NCI-H510A treated with DMSO at 0.1 percent for 48 hours (cell line): ENCODE measurements at regions not wholly inside any gene's neighbourhood (a gene's known extent, or its start where the extent isn't known, plus 50 kb on each side); places are given as distances from the start of the nearest gene placed in this dataset.
"Not testable (repeated sequence)": the region's sequence is repeated elsewhere in the genome, so short reads cannot be mapped to it uniquely, and the experiment has no call there.

ENCODE experiments used
- DNase-seq: peaks from one replicate; lab custom pipeline; 2025; lab: John Stamatoyannopoulos, UW

DNA sequence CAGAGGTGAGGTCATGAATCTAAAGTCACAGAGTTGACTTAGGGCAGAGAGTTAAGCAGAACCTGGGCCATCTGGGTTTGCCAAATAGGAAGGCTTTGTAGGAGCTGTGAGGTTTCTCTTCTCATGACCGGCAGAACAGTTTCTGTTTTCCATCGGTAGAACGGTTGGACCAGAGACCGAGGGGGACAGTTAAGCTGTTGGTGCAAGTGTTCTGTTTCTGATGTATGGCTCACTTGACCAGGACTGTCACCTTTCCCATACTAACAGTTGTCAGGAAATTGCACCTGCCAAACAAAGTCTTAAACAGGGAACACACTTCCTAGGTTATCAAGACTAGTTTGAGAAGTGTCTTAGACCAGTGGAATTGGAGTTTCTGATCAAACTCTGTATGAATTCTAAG lies 158.3 kb downstream of the PDCD6IP start:
- no peak for DNase-seq

DNA sequence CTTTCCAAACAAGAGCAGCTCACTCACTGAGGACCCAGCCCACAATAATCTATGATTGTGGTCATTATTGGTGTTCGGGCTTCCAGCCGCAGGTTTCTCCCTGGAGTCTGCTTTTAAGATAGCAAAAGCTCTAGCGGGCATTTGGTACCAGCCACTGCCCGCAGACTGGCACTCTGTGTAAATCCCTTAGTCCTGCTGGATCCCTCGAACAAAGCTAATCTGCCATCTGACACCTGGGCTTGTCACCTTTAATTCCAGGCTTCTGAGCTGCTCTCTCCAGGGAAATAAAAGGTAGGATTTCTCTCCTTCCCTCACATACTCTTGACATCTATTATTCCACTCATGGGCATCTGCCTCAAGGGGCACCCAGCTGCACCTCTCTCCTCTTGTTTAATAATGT lies 158.7 kb downstream of the PDCD6IP start:
- no peak for DNase-seq

DNA sequence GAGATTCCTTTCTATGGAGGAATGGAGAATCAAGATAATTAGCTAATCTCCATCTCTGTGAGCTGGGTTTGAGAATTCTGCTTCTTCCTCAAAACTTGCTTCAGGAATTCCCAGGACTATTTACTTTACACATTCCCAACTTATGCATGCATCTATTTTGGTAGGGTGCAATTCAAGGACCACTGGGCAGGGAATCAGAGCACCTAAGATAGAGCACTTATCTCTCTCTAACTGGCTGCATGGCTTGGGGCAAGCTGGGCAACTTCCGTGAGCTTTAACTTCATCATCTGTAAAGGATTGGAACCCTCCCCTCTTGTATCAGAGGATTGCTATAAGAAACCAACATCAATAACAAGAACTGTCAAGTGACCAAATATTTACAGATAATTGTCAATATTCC lies 160.2 kb downstream of the PDCD6IP start:
- DNase-seq, result no peak

DNA sequence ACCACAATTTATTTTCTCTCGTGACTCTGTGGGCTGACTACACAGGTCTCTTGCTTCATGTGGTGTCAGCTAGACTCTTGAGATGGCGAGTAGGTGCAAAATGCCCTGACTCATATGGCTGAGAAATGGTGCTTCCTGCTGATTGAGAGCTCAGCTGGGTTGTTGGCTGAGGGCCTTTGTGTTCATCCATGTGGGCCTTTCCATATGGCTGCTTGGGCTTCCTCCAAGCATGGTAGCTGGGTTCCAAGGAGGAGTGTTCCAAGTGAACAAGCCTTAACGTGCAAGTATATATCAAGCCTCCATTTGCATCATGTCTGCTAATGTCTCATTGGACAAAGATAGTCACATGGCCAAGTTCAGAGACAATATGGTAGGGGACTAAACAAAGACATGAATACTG lies 164.0 kb downstream of the PDCD6IP start:
- no peak for DNase-seq

DNA sequence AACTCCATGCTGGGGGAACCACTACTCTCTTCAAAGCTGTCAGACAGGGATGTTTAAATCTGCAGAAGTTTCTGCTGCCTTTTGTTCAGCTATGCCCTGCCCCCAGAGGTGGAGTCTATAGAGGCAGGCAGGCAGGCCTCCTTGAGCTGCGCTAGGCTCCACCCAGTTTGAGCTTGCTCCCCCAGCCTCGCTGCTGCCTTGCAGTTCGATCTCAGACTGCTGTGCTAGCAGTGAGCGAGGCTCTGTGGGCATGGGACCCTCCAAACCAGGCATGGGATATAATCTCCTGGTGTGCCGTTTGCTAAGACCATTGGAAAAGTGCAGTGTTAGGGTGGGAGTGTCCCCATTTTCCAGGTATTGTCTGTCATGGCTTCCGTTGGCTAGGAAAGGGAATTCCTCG lies 171.8 kb downstream of the PDCD6IP start:
- DNase-seq, result not testable (repeated sequence)

DNA sequence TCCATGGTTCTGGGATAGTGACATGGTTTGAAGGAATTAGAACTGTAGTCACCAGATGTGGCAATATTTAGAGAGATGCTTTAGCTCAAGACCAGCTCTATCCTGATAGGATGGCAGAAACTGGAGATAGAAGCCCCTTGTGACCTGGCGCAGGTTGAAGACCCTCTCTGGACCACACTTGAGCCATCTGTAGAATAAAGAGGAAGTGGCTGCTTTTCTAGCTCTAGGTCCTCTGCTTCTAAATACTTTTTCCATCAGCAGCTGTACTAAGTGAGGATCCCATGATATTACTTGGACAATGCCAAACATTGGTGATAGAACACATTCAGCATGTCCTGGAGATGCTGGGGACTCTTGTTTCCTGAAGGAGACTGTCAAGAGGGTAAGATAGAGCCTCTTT lies 172.6 kb downstream of the PDCD6IP start:
- DNase-seq, result no peak

DNA sequence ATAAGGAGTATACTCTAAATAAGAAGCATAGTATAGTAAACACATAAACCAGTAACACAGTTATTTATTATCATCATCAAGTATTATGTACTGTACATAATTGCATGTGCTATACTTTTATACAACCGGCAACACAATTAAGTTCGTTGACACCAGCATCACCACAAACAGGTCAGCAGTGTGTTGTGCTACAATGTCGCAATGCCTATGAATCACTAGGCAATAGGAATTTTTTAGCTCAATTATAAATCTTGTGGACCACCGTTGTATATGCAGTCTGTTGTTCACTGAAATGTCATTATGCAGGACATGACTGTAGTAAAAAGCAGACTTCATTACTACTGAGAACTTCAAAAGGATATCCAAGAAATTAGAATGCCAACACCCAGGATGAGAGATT lies 177.0 kb downstream of the PDCD6IP start:
- DNase-seq, result no peak

DNA sequence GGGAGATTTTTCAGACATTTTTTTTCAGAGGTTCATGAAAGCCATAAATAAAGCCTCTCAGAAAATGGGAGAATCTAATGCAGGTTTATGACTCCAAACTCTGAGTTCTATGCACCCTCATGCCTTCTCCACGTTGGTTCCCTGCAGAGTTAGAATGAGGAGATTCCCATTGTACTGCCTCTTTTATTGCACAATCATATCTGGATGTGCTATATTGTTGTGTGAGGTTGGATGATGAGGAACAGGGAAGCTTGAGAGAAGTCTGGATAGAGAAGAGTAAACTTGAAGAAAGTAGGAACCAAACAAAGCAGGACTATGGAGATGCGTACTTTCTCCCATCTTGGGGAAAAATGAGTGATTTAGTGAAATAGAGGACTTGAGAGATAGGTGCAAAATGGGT lies 178.8 kb downstream of the PDCD6IP start:
- no peak for DNase-seq

DNA sequence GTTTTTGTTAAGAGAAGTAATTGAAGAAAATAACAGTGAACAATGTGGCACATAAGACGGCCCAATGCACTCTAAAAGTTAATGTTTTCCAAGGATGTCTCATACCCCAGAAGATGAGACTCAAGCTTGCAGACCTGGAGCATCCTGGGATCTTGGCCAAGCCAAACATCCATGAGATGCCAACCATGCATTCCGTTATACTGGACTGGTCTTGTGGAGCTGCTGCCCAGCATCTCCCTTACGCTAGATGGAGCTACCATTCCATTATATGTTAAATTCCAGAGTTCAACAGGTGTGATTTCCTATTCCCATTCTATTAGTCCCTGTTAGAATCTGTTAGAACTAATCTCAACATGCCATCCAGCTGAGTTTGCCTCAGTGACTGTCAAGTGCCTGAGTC lies 181.8 kb downstream of the PDCD6IP start:
- DNase-seq, result peak; percentile 20

DNA sequence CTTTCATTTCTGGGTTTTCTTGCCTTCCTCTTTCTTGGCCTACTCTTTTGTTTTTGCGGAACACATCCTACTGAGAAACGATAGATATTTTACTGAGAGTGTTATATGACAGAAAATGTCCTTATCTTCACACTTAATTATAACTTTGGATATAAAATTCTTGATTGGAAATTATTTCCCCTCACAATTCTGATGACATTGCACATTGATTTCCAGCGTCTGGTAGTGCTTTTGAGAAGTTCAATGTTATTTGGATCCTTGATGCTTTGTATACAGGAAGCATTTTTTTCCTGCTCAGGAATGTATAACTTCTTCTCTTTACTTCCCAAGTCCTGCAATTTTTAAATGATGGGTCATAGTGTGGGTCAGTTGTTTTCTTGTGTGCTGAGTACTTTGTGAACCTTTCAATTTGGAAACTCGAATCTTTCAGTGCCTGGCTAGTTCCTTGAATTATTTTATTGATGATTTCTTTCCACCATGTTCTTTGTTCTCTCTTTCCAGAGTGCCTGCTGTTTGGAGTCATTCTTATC lies 183.9 kb downstream of the PDCD6IP start:
- no peak for DNase-seq

DNA sequence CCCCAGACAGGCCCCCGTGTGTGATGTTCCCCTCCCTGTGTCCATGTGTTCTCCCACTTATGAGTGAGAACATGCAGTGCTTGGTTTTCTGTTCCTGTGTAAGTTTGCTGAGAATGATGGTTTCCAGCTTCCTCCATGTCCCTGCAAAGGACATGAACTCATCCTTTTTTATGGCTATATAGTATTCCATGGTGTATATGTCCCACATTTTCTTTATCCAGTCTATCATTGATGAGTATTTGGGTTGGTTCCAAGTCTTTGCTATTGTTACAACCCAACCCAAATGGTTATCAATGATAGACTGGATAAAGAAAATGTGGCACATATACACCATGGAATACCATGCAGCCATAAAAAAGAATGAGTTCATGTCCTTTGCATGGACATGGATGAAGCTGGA lies 184.5 kb downstream of the PDCD6IP start:
- not testable (repeated sequence) for DNase-seq

DNA sequence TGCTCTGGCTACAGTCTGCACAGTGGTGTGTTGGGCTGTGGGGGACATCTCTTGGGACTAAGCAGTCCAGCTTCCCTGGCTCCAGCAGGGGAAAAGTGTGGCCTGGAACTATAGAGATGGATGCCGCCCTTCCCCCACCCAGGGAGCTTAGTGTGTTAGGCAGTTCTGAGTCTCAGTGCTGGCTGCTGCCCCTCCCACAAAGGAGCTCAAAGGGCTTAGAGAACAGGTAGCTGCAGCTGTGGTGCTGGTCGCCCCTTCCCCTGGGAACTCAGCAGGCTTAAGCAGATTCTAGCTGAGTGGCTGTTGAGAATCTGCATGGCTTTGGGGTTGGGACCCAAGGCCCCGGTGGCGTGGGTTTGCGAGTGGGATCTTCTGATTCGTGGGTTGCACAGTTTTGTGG lies 190.8 kb downstream of the PDCD6IP start:
- DNase-seq, result no peak

DNA sequence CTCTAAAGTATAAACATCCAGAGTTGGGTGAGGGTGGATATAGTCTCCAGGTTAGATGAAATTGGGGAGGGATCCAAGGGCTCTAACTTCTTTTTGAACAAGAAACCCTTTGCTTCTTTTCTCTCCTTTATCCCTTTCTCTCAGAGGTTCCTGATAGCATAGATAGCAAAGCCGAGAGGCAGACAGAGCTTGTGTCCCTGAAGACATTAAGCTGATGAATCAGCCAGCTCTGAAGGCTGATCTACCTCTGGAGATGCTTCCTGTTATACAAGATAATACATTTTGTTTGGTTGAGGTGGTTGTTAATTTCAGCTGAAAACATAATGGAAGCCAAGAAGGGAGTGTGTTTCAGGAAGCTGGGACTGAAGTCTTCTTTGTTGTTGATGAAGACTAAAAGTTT lies 193.2 kb downstream of the PDCD6IP start:
- DNase-seq, result no peak

DNA sequence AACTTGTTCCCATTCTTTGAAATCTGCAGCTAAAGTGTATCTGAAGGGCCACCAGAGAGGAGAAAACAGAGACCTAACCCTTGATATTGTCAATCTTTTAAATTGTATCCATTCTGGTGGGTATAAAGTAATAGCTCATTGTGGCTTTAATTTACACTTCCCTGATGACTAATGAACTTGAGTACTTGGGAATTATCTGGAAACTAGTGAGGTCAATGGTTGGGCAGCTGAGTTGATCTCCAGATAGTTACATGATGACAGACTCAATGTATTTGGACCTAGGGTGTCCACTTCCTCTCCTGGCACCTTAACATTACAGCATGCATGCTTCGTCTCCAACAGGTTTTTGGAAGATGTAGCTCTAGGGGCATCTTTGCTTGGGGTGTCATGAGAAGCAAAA lies 195.2 kb downstream of the PDCD6IP start:
- no peak for DNase-seq

DNA sequence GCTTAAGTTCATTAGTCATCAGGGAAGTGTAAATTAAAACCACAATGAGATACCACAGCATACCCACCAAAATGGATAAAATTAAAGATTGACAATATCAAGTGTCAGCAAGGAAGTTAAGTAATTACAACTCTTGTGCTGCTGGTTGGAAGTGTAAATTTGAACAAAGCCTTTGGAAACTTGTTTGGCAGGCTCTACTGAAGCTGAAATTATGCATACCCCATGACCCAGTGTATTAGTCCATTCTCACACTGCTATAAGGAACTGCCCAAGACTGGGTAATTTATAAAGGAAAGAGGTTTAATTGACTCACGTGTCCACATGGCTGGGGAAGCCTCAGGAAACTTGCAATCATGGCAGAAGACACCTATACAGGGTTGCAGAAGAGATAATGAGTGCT lies 196.1 kb downstream of the PDCD6IP start:
- DNase-seq, result no peak

DNA sequence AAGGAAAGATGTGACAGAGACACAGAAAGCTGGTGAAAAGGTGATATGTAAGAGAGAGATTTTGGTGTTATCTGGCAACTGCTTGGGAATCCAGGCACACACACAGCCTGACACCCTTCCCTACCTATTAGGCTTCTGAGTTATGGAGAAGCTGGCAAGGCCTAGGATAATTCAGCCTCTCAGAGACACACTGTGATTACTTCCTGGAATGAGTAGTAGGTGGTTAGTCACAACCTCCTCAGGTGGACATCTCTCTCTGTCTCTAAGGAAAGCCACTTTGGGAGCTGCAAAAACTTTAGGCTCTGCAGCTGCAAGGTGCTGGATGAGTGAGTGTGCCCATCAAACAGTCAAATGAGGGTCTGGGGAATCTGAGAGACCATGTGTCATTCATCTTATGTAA lies 201.9 kb downstream of the PDCD6IP start:
- no peak for DNase-seq

DNA sequence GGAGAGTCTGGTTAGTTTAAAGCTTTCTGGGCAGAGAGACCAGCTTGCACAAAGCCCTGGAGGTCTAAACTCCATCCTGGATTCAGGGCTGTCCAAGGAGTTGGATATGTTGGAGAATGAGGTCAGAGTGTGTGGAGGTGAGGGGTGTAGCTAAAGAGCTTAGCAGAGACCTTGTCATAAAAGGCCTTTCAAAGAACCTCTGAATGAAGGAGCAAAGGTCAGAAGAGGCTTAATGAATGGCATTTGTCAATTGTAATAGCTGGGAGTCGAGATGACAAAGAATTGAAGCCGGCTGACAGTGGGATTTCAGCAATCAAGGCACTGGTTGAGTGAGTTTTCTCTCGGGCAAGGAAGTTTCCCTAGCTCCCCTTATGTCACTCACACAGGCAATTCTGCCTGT lies 202.6 kb downstream of the PDCD6IP start:
- DNase-seq, result no peak

DNA sequence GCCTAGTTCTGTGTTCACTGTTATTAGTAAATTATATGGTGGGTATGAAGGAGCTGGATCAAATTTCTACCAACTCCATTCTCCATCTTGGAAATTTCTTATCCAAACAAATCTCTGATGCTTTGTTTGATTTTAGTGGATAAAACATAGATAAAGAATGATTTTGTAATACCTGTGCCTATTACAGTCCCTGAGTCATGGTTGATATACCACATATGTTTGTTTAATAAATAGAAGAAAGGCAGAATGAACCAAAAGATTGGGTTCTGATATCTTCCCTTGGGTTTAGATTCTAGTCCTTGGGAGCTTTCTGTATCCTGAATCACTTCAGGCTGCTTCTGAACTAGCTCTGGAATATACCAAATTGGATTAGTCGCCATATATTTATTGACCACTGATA lies 203.6 kb downstream of the PDCD6IP start:
- no peak for DNase-seq

DNA sequence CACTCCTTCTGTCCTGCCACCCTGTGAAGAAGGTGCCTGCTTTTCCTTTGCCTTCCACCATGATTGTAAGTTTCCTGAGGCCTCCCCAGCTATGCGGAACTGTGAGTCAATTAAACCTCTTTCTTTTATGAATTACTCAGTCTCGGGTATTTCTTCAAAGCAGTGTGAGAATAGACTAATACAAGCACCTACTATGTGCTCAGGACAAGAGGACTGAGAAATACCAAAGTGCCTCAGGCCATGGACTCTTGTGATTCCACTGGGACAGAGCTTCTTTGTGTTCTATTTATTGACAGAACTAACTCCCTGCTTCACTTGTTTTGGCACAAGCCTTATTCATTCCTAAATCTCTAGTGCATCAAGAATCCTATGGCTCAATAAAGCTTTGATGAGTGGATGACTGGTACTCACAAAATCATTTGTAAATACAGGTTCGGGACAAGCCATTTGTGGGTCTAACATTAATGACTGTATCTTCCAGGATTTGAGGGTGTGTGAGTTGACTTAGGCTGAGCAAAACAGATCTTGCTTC lies 204.2 kb downstream of the PDCD6IP start:
- no peak for DNase-seq

DNA sequence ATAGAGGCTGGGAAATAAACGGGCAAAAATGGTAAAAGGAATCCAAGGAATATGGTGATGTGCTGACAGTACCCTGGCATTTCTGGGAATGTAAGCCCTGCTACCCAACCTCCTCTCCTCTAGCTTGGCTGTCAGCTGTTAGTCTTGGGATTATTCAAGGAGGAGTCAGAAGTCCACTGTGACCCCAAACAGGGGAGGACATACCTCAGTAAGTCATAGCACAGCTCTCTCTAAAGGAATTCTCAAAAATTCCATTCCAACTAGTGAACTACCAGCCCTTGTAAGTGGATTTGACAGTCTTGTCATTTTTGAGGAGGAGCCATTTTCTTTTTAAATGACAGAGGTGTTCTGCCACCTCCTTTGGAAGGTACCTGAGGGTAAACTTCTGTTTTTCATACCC lies 207.5 kb downstream of the PDCD6IP start:
- no peak for DNase-seq

DNA sequence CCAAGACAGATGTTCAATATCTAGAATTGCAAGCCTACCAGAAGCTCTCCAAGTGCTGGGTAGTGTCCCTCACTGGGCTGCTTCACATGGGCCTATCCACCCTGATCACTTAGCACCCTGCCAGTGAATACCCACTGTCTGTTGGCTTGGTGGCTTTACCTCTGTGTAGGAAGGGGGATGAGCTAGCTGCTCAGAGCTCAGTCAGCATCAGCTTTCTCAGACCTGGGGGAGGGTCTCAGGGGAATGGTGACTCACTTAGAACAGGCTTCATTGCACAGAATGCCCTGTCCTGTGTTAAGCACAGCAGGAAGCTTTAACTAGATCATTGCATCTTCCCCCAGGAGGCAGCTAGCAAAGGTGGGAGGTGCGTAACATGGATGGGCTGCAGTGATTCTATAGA lies 209.8 kb downstream of the PDCD6IP start:
- DNase-seq, result no peak

DNA sequence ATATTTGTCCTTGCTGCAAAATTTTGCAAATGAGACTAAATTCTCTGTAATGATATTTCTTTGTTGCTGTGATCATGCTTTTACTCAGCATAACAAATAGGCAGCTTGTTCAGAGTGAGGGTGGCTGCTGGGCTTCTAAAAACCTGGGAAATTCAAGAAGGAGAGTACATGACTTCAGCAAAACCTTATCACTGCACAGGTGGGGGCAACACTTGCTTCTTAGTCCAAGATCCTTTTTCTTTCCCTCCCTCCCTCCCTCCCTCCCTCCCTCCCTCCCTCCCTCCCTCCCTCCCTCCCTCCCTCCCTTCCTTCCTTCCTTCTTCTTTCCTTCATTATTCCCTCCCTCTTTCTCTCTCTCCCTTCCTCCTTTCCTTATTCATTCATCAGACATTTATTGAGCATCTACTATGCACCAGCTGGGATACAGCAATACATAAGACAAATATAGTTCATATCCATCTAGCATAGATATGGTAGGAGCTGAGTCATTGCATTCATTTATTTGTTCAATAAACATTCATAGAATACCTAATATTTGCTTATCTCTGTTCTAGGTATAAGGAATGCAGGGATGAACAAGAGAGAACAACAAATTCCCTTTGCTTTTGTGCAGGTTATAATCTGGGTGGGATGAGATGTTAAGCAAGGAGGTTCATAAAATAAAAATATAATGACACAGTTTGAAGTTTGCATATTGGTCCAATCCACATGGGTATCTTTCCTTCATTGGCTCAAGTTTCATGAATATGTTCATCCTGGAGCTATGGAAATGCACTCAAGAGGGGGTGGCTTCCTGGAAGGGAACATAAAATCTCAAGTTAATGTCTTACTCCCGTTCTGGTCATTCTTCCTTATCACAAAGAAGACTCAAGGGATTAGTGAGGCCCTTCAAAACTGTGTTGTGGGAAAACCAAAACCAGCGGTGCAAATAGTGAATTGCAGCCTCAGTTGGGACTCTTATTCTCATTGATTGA lies 210.7 kb downstream of the PDCD6IP start:
- DNase-seq, result no peak
